ENCODE measurements at regions not wholly inside any gene's neighbourhood (a gene's known extent, or its start where the extent isn't known, plus 50 kb on each side); places are given as distances from the start of the nearest gene placed in this dataset.
A peak's percentile ranks its signal among the peaks of the same experiment; 100 is the strongest.
"Not testable (repeated sequence)": the region's sequence is repeated elsewhere in the genome, so short reads cannot be mapped to it uniquely, and the experiment has no call there.

DNA sequence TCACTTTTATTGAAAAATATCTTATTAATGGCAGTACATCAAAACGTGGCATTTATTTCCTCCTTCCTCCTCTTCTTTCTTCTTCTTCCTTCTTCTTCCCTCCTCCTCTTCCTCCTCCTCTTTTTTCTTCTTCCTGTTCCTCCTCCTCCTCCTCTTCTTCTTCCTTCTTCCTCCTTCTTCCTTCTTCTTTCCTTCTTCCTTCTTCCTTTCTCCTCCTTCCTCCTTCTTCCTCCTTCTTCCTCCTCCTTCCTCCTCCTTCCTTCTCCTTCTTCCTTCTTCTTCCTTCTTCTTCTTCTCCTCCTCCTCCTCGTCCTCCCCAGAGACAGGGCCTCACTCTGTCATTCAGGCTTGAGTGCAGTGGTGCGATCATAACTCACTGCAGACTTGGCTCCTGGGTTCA is 457.2 kb downstream of the AEBP2 start:
- Mint-ChIP-seq H3K9me3 (peaks cover 0 to 8% (median 4%) of the 10 kb centered on the region in 7 donors), H3K27ac (no peak overlapping the region)

GRCh38 chr12:19897900-19898408 is 458.7 kb downstream of the AEBP2 start:
- Mint-ChIP-seq H3K27ac (no peak overlapping the region), H3K9me3 (peaks cover 0 to 8% (median 4%) of the 10 kb centered on the region in 7 donors), H3K36me3 (no peaks in the 10 kb centered on the region), H3K4me3 (no peak overlapping the region), H3K4me1 (no peaks in the 10 kb centered on the region), H3K27me3 (no peaks in the 10 kb centered on the region)
- DNase-seq (no peak), ATAC-seq (ENCODE audit: low read depth in 2 of 2) (no peak)

More for the DNA sequence above, 457.2 kb downstream of the AEBP2 start:
- H3K27me3 Mint-ChIP-seq, result no peaks in the 10 kb centered on the region
- H3K4me1 Mint-ChIP-seq, result no peaks in the 10 kb centered on the region
- DNase-seq (no peak), ATAC-seq (ENCODE audit: low read depth in 2 of 2) (no peak)
- H3K36me3 Mint-ChIP-seq, result no peaks in the 10 kb centered on the region
- no peak overlapping the region for H3K4me3 Mint-ChIP-seq

GRCh38 chr12:19901841-19902240 is 462.5 kb downstream of the AEBP2 start:
- no peaks in the 10 kb centered on the region for H3K36me3 Mint-ChIP-seq
- no peaks in the 10 kb centered on the region for H3K4me1 Mint-ChIP-seq
- peaks cover 0 to 6% (median 4%) of the 10 kb centered on the region in 7 donors for H3K9me3 Mint-ChIP-seq
- no peaks in the 10 kb centered on the region for H3K27me3 Mint-ChIP-seq
- no peak overlapping the region for H3K27ac Mint-ChIP-seq
- no peak overlapping the region for H3K4me3 Mint-ChIP-seq
- no peak for DNase-seq
- ATAC-seq (ENCODE audit: low read depth in 2 of 2), result no peak

DNA sequence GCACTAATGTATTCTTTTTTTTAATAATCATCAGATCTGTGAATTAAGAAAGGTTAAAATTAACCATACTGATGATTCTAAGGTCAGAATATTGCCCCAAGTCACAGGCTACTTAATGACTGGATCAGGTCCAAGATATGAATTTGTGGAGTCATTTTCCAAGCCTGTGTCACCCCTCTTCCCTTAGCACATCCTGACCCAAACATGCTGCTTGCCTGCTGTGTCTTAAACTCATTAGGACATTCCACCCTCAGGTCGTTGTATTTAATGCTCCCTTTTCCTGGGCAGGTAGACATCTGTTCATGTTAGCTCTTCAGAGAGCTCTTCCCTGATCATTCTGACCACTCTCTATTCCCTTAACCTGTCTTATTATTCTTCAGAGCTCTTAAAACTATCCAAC is 463.5 kb upstream of the PDE3A start:
- peaks cover 0 to 6% (median 3%) of the 10 kb centered on the region in 7 donors for H3K9me3 Mint-ChIP-seq
- no peaks in the 10 kb centered on the region for H3K27me3 Mint-ChIP-seq
- no peak for DNase-seq
- no peaks in the 10 kb centered on the region for H3K4me1 Mint-ChIP-seq
- H3K4me3 Mint-ChIP-seq, result no peak overlapping the region
- no peaks in the 10 kb centered on the region for H3K36me3 Mint-ChIP-seq
- ATAC-seq (ENCODE audit: low read depth in 2 of 2), result no peak
- H3K27ac Mint-ChIP-seq, result no peak overlapping the region

- Mint-ChIP-seq H3K9me3 (peaks cover 0 to 7% (median 0%) of the 10 kb centered on the region in 7 donors), H3K27me3 (no peaks in the 10 kb centered on the region), H3K27ac (no peak overlapping the region), H3K36me3 (no peaks in the 10 kb centered on the region), H3K4me3 (no peak overlapping the region), H3K4me1 (no peaks in the 10 kb centered on the region)
- no peak for ATAC-seq (ENCODE audit: low read depth in 2 of 2)
- DNase-seq, result no peak
Observed at GRCh38 chr12:19908830-19909229, 459.5 kb upstream of the PDE3A start.

- Mint-ChIP-seq H3K27ac (peak overlapping the region in 1 of 6 donors; percentile 6), H3K9me3 (peaks cover 0 to 7% (median 0%) of the 10 kb centered on the region in 7 donors), H3K4me3 (no peak overlapping the region), H3K27me3 (no peaks in the 10 kb centered on the region), H3K36me3 (no peaks in the 10 kb centered on the region), H3K4me1 (no peaks in the 10 kb centered on the region)
- DNase-seq (no peak), ATAC-seq (ENCODE audit: low read depth in 2 of 2) (no peak)
Observed at GRCh38 chr12:19909418-19909817, 458.9 kb upstream of the PDE3A start.

DNA sequence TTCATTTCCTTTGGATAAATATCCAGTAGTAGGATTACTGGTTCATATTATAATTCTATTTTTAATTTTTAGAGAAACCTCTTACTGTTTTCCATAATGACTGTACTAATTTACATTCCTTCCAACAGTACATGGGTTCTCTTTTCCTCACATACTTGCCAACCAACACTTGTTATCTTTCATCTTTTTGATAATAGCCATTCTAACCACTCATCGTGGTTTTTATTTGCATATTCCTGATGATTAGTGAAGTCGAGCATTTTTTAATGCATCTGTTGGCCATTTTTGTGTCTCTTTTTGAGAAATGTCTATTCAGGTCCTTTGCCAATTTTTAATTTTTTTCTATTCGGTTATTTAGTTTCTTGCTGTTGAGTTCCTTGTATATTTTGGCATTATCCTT is 457.7 kb upstream of the PDE3A start:
- DNase-seq (no peak), ATAC-seq (ENCODE audit: low read depth in 2 of 2) (no peak)
- H3K27me3 Mint-ChIP-seq, result no peaks in the 10 kb centered on the region
- no peaks in the 10 kb centered on the region for H3K36me3 Mint-ChIP-seq
- H3K4me3 Mint-ChIP-seq, result no peak overlapping the region
- no peaks in the 10 kb centered on the region for H3K4me1 Mint-ChIP-seq
- H3K9me3 Mint-ChIP-seq, result peaks cover 0 to 7% (median 0%) of the 10 kb centered on the region in 7 donors
- no peak overlapping the region for H3K27ac Mint-ChIP-seq

DNA sequence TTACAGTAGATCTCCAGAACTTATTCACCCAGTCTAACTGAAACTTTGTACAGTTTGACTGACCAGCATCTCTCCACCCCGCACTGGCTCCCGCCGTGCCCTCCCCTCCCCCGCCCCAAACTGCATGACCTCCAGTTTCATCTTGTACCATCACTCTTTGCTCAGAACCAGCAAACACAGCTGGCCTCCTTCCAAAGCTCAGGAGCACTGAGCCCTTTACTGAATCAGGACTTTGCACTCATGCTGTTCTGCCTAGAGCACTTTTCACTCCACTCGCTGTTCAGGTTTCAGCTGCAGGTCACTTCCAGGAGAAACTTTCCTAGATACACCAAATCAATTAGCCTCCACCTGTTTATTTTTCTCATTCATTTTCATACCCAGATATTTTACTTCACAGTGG is 455.3 kb upstream of the PDE3A start:
- no peak overlapping the region for H3K4me3 Mint-ChIP-seq
- no peaks in the 10 kb centered on the region for H3K4me1 Mint-ChIP-seq
- ATAC-seq (ENCODE audit: low read depth in 2 of 2), result no peak
- H3K27ac Mint-ChIP-seq, result no peak overlapping the region
- peaks cover 0 to 7% (median 0%) of the 10 kb centered on the region in 7 donors for H3K9me3 Mint-ChIP-seq
- no peak for DNase-seq
- no peaks in the 10 kb centered on the region for H3K27me3 Mint-ChIP-seq
- no peaks in the 10 kb centered on the region for H3K36me3 Mint-ChIP-seq

DNA sequence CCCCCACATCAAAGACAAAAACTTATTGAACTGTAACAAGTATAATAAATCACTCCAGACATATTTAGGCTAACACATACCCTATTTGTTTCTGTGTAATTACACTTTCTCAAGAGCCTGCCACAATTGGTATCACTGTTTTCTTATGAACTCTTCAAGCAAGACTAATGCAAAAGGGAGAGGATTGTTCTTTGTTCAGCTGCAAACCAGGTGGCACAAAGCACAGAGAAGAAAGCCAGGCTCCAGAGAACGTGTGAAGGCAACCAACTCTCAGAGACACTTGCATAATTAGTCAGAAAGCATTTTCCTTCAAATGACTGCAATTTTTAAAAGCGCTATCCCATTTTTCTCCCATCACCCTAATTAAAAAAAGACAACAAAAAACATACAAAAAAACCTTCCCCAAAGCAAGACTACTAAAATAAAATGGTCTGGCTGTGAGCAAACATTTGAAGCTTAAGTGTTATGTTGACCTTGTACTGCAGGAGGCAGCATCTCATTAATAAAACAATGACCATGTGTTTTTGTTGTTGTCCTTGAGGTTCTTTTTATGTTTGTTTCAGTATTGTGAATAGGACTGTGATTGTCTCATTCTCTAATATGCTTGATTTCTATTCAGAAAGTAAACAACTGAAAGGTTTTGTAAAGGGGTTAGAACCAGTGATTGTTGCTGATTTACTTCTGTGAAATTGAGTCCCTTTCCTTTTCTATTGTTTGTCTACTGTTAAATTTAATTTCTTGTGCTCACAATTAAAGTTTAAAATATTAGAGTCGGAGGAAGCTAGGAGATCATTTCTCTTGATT is 452.7 kb upstream of the PDE3A start:
- no peak for ATAC-seq (ENCODE audit: low read depth in 2 of 2)
- peak overlapping the region in 1 of 6 donors; percentile 16 for H3K27ac Mint-ChIP-seq
- H3K9me3 Mint-ChIP-seq, result peaks cover 0 to 4% (median 3%) of the 10 kb centered on the region in 7 donors
- no peaks in the 10 kb centered on the region for H3K27me3 Mint-ChIP-seq
- H3K36me3 Mint-ChIP-seq, result no peaks in the 10 kb centered on the region
- H3K4me1 Mint-ChIP-seq, result no peaks in the 10 kb centered on the region
- DNase-seq, result no peak
- peak overlapping the region in 1 of 8 donors; percentile 36 for H3K4me3 Mint-ChIP-seq

DNA sequence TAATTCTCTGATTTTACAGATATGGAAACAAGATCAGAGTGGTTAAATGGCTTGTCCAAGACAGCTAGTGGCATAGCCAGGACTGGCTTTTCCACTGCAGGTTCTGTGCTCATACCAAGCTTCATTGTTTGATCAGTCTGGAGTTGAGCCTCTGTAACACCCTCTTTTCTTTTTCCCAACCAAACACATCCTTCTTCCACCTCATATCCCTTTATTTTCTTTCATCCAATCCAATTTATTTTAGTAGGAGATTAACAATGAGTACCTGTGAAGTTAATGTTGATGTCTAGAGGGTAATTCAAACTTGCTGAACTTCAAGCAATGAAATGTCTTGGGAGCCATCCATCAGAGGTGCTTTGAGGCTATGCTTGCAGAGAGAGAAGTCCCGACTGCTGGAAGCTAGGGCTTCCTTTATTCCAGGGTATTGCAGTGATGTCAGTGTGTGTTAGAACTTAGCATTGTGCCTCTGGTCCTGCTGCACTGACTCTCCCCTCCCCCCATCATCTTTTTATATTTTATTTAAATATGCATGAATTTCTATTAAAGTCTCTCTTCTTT is 452.1 kb upstream of the PDE3A start:
- peaks cover 0 to 4% (median 3%) of the 10 kb centered on the region in 7 donors for H3K9me3 Mint-ChIP-seq
- H3K27me3 Mint-ChIP-seq, result no peaks in the 10 kb centered on the region
- H3K27ac Mint-ChIP-seq, result no peak overlapping the region
- H3K4me1 Mint-ChIP-seq, result no peaks in the 10 kb centered on the region
- DNase-seq (no peak), ATAC-seq (ENCODE audit: low read depth in 2 of 2) (no peak)
- no peaks in the 10 kb centered on the region for H3K36me3 Mint-ChIP-seq
- no peak overlapping the region for H3K4me3 Mint-ChIP-seq

DNA sequence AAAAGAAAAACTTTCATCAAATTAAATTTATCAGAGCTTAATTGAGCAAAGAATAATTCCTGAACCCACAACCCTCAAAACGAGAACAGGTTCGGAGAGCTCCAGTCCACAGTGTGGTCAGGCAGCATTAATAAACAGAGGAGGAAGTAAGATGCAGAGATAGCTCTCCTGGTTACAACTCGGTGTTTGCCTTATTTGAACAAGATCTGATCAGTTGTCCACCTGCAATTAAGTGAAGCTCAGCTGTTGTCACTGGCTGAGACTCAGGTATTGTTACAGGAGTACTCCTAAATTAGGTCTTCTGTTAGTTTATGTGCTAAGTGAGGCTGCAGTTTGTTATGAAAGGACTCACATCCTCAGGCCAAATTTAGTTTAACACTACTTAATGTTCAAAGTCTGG is 451.4 kb upstream of the PDE3A start:
- Mint-ChIP-seq H3K36me3 (no peaks in the 10 kb centered on the region), H3K27me3 (no peaks in the 10 kb centered on the region), H3K9me3 (peaks cover 0 to 8% (median 0%) of the 10 kb centered on the region in 7 donors), H3K4me3 (no peak overlapping the region), H3K27ac (no peak overlapping the region), H3K4me1 (no peaks in the 10 kb centered on the region)
- DNase-seq, result no peak
- no peak for ATAC-seq (ENCODE audit: low read depth in 2 of 2)

DNA sequence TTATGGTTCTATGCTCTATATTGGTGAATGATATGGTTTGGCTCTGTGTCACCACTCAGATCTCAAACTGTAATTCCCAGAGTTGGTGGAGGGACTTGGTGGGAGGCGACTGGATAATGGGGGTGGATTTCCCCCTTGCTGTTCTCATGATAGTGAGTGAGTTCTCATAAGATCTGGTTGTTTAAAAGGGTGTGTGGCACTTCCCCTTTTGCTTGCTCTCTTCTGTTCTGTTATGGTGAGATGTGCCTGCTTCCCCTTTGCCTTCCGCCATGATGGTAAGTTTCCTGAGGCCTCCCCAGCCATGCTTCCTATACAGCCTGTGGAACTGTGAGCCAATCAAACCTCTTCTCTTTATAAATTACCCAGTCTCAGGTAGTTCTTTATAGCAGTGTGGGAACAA is 446.6 kb upstream of the PDE3A start:
- not testable (repeated sequence) for H3K36me3 Mint-ChIP-seq; ATAC-seq (ENCODE audit: low read depth in 2 of 2); H3K27me3 Mint-ChIP-seq; H3K9me3 Mint-ChIP-seq; H3K4me1 Mint-ChIP-seq; H3K4me3 Mint-ChIP-seq; H3K27ac Mint-ChIP-seq; DNase-seq

- Mint-ChIP-seq H3K27ac (peak overlapping the region in 1 of 6 donors; percentile 17), H3K9me3 (peaks cover 0 to 8% (median 3%) of the 10 kb centered on the region in 7 donors), H3K4me3 (no peak overlapping the region), H3K27me3 (no peaks in the 10 kb centered on the region), H3K4me1 (no peaks in the 10 kb centered on the region), H3K36me3 (no peaks in the 10 kb centered on the region)
- DNase-seq, result no peak
- ATAC-seq (ENCODE audit: low read depth in 2 of 2), result no peak
Observed at GRCh38 chr12:19922717-19923116, 445.6 kb upstream of the PDE3A start.

DNA sequence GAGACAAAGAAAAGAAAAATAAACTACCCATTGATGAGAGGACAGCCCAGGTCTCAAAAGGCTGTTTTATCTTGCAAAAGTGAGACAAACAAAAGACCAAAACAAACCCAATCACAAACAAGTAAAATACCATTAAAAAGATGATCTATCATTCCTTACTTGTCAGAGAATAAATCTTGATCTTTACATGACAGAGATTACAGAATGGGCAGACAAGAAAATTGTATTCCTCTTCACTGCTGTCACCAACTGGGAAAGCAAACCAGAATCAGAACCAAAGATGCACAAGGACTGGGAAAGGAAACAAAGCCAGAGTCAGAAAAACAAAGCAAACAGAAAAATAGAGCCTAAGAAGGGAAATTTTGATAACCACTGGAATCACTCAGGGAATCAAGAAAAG is 444.0 kb upstream of the PDE3A start:
- Mint-ChIP-seq H3K4me3 (no peak overlapping the region), H3K27ac (no peak overlapping the region), H3K9me3 (peaks cover 0 to 8% (median 4%) of the 10 kb centered on the region in 7 donors), H3K4me1 (no peaks in the 10 kb centered on the region), H3K27me3 (no peaks in the 10 kb centered on the region), H3K36me3 (no peaks in the 10 kb centered on the region)
- ATAC-seq (ENCODE audit: low read depth in 2 of 2), result no peak
- DNase-seq, result no peak
